Stimulated activated CD4-positive, alpha-beta T cell treated with anti-CD3 and anti-CD28 coated beads, Interleukin-12 subunit alpha, Interleukin-12 subunit beta, amount 100 ng/mL, for 4 hours (primary cell): ENCODE measurements at regions not wholly inside any gene's neighbourhood (a gene's known extent, or its start where the extent isn't known, plus 50 kb on each side); places are given as distances from the start of the nearest gene placed in this dataset.
"Not testable (repeated sequence)": the region's sequence is repeated elsewhere in the genome, so short reads cannot be mapped to it uniquely, and the experiment has no call there.

Experiments used
- DNase-seq: peaks from one replicate; pipeline ENCODE4 v3.0.0-alpha.2; 2020

GRCh38 chr1:242728696-242729095 lies 204.2 kb upstream of the PLD5 start:
- DNase-seq, result no peak

- no peak for DNase-seq
Measured at GRCh38 chr1:242723044-242723716, 198.7 kb upstream of the PLD5 start.

- DNase-seq, result no peak
Measured at GRCh38 chr1:242718967-242719366, 194.5 kb upstream of the PLD5 start.

- no peak for DNase-seq
Measured at GRCh38 chr1:242712248-242712647, 187.8 kb upstream of the PLD5 start.

GRCh38 chr1:242710847-242711246 lies 186.3 kb upstream of the PLD5 start:
- DNase-seq, result no peak

- DNase-seq, result no peak
Measured at GRCh38 chr1:242710286-242710685, 185.8 kb upstream of the PLD5 start.

GRCh38 chr1:242703467-242703866 lies 179.0 kb upstream of the PLD5 start:
- no peak for DNase-seq

- no peak for DNase-seq
Measured at GRCh38 chr1:242692988-242693387, 168.5 kb upstream of the PLD5 start.

GRCh38 chr1:242691610-242691945 lies 167.1 kb upstream of the PLD5 start:
- DNase-seq, result no peak

GRCh38 chr1:242690849-242691609 lies 166.5 kb upstream of the PLD5 start:
- DNase-seq, result no peak

- DNase-seq, result no peak
Measured at GRCh38 chr1:242689378-242689777, 164.9 kb upstream of the PLD5 start.

- DNase-seq, result no peak
Measured at GRCh38 chr1:242674951-242675645, 150.6 kb upstream of the PLD5 start.

GRCh38 chr1:242673652-242674051 lies 149.2 kb upstream of the PLD5 start:
- DNase-seq, result no peak

GRCh38 chr1:242673165-242673564 lies 148.7 kb upstream of the PLD5 start:
- not testable (repeated sequence) for DNase-seq

GRCh38 chr1:242670019-242670418 lies 145.5 kb upstream of the PLD5 start:
- no peak for DNase-seq

- DNase-seq, result no peak
Measured at GRCh38 chr1:242662886-242663285, 138.4 kb upstream of the PLD5 start.

GRCh38 chr1:242653772-242654171 lies 129.3 kb upstream of the PLD5 start:
- not testable (repeated sequence) for DNase-seq

GRCh38 chr1:242651817-242652216 lies 127.3 kb upstream of the PLD5 start:
- no peak for DNase-seq

GRCh38 chr1:242641461-242641860 lies 117.0 kb upstream of the PLD5 start:
- no peak for DNase-seq

GRCh38 chr1:242639104-242639503 lies 114.6 kb upstream of the PLD5 start:
- DNase-seq, result no peak

- no peak for DNase-seq
Measured at GRCh38 chr1:242634732-242635131, 110.2 kb upstream of the PLD5 start.

GRCh38 chr1:242629396-242629795 lies 104.9 kb upstream of the PLD5 start:
- DNase-seq, result no peak

- DNase-seq, result no peak
Measured at GRCh38 chr1:242623756-242624155, 99.3 kb upstream of the PLD5 start.

GRCh38 chr1:242623119-242623518 lies 98.6 kb upstream of the PLD5 start:
- DNase-seq, result no peak
